HFFc6 (cell line): ENCODE measurements at regions not wholly inside any gene's neighbourhood (a gene's known extent, or its start where the extent isn't known, plus 50 kb on each side); places are given as distances from the start of the nearest gene placed in this dataset.

Experiments used
- DNase-seq: peaks from one replicate; pipeline ENCODE4 v3.0.0-alpha.2; 2018
- H3K27ac Mint-ChIP-seq: 2 replicates; pipeline ENCODE4 v1.8.0; 2020; ENCODE audit warnings: mild to moderate bottlenecking, mixed read lengths
- H3K27me3 Mint-ChIP-seq: 2 replicates; pipeline ENCODE4 v1.8.0; 2021; ENCODE audit warnings: mild to moderate bottlenecking, moderate library complexity, mixed read lengths; ENCODE audit not compliant: insufficient read depth
- H3K36me3 Mint-ChIP-seq: 2 replicates; pipeline ENCODE4 v1.8.0; 2021; ENCODE audit warnings: low read depth, mixed read lengths
- H3K4me1 Mint-ChIP-seq: 2 replicates; pipeline ENCODE4 v1.8.0; 2020; ENCODE audit warnings: low read depth, mixed read lengths
- H3K4me3 Mint-ChIP-seq: 2 replicates; pipeline ENCODE4 v1.8.0; 2020; ENCODE audit warnings: mild to moderate bottlenecking, moderate library complexity, mixed read lengths
- H3K9me3 Mint-ChIP-seq: 2 replicates; pipeline ENCODE4 v1.8.0; 2020; ENCODE audit warnings: mild to moderate bottlenecking, mixed read lengths
- CTCF ChIP-seq: fragments of 200-600 bp; sonication (generic); IDR thresholded peaks from 2 replicates; pipeline ENCODE4 v1.5.0; 2021; ENCODE audit warnings: antibody characterized with exemption, mild to moderate bottlenecking

DNA sequence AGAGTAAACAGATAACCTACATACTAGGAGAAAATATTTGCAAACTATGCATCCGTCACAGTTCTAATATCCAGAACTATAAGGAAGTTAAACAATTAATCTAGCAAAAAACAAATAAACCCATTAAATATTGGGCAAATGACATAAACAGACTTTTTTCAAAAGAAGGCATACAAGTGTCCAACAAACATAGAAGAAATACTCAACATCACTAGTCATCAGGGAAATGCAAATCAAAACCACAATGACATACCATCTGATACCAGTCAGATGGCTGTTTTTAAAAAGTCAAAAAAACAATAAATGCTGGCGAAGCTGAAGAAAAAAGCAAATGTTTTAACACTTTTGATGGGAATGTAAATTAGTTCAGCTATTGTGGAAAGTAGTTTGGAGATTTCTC, 1117.7 kb upstream of the MAP3K7 start:
- Mint-ChIP-seq H3K4me1 (no peaks in the 10 kb centered on the region), H3K4me3 (no peak overlapping the region), H3K27ac (no peak overlapping the region), H3K36me3 (peaks cover 5% of the 10 kb centered on the region; the same call in 1 of the 2 replicates), H3K9me3 (peaks cover 18% of the 10 kb centered on the region), H3K27me3 (no peaks in the 10 kb centered on the region)
- TF ChIP-seq CTCF, result no peak
- peak; percentile 11 for DNase-seq

GRCh38 chr6:91697010-91697695, 1110.3 kb upstream of the MAP3K7 start:
- DNase-seq, result no peak
- Mint-ChIP-seq H3K36me3 (peaks cover 5% of the 10 kb centered on the region; the same call in 1 of the 2 replicates), H3K27ac (no peak overlapping the region), H3K4me1 (no peaks in the 10 kb centered on the region), H3K4me3 (no peak overlapping the region), H3K9me3 (peaks cover 21% of the 10 kb centered on the region), H3K27me3 (no peaks in the 10 kb centered on the region)
- TF ChIP-seq CTCF, result no peak

DNA sequence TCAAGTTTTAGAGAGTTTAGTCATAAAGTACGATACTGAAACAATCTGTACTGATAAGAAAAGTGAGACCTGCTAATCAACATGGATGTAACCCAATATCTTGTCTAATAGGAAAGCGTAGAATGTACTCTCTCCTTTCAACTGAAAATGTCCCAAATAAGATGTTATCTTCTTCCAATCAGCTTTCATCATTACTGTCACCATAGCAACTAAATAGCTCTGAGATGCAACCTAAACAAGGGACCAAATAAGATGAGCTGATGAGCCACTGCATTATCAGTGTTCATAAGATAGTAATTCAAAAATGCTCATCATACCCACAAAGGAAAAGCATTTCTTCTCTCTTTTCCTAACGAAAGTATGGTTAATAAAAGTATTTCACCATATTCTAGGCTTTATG, 1108.3 kb upstream of the MAP3K7 start:
- Mint-ChIP-seq H3K27ac (no peak overlapping the region), H3K27me3 (no peaks in the 10 kb centered on the region), H3K4me1 (no peaks in the 10 kb centered on the region), H3K4me3 (no peak overlapping the region), H3K9me3 (peaks cover 24% of the 10 kb centered on the region), H3K36me3 (no peaks in the 10 kb centered on the region)
- no peak for TF ChIP-seq CTCF
- no peak for DNase-seq

DNA sequence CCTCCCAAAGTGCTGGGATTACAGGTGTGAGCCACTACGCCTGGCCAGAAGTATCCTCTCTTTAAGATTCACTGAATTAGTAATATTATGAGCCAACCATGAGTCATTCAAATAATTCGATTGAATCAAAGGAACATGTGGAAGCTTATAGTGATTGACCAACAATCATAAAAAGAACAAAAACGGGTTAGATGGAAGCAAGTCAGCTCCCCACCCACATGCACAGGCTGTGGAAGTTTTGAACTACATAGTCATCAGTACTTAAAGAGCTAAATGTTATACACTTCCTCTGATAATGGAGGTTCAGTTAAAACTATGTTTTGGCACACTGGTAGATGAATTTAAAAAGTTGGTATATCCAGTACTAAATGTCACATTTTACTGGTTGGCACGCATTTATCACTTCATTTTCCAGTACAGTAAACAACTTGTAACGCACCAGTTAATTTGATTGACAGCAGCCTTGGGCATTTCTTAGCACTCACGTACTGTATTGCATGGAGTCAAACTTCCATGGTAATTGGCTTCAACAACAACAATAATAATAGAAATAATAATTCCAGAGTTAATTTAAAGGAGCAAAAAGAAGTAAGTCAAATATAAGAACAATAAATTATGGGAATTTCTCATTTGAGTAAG, 1107.3 kb upstream of the MAP3K7 start:
- Mint-ChIP-seq H3K36me3 (no peaks in the 10 kb centered on the region), H3K4me1 (no peaks in the 10 kb centered on the region), H3K27ac (no peak overlapping the region), H3K9me3 (peaks cover 27% of the 10 kb centered on the region), H3K4me3 (no peak overlapping the region), H3K27me3 (no peaks in the 10 kb centered on the region)
- TF ChIP-seq CTCF, result no peak
- DNase-seq, result no peak

DNA sequence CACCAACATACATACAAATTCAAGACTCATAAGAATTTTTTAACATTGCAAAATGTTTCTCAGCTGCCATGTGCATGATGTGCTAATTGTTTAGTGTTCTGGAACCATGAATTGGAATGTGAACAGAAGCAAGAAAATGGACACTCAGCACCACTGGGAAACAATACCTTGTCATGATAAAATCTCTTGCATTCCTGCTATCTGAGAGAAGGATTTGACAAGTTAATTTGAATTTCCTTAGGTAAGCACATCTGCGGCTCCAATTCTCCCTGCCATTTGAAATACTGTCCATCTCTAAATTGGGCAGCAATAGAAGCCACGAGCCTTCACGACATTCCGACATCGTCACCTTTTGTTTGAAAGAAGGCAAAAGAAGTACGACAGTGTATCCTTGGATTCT, 1104.6 kb upstream of the MAP3K7 start:
- Mint-ChIP-seq H3K9me3 (peaks cover 17% of the 10 kb centered on the region), H3K27ac (no peak overlapping the region), H3K4me3 (no peak overlapping the region), H3K36me3 (no peaks in the 10 kb centered on the region), H3K4me1 (no peaks in the 10 kb centered on the region), H3K27me3 (no peaks in the 10 kb centered on the region)
- DNase-seq, result no peak
- TF ChIP-seq CTCF, result no peak
